HG03469 (cell line): ENCODE measurements at regions not wholly inside any gene's neighbourhood (a gene's known extent, or its start where the extent isn't known, plus 50 kb on each side); places are given as distances from the start of the nearest gene placed in this dataset.
A peak's percentile ranks its signal among the peaks of the same experiment; 100 is the strongest.
"Not testable (repeated sequence)": the region's sequence is repeated elsewhere in the genome, so short reads cannot be mapped to it uniquely, and the experiment has no call there.

Experiments
- ATAC-seq: cut with Tn5 transposase; IDR thresholded peaks from one replicate; pipeline ENCODE4 v1.9.1; 2021; ENCODE audit warnings: mild to moderate bottlenecking, moderate library complexity, moderate number of reproducible peaks; ENCODE audit not compliant: unreplicated experiment

GRCh38 chr2:13332060-13332459 is 615.3 kb downstream of the TRIB2 start:
- ATAC-seq, result no peak

GRCh38 chr2:13334071-13334470 is 617.3 kb downstream of the TRIB2 start:
- ATAC-seq, result not testable (repeated sequence)

- ATAC-seq, result no peak
These were observed 617.8 kb downstream of the TRIB2 start for GRCh38 chr2:13334545-13334944.

GRCh38 chr2:13335862-13336535 is 619.3 kb downstream of the TRIB2 start:
- ATAC-seq, result no peak

- ATAC-seq, result no peak
These were observed 634.3 kb downstream of the TRIB2 start for GRCh38 chr2:13351068-13351467.

- no peak for ATAC-seq
These were observed 636.3 kb downstream of the TRIB2 start for GRCh38 chr2:13353083-13353482.

- ATAC-seq, result no peak
These were observed 637.3 kb downstream of the TRIB2 start for GRCh38 chr2:13354031-13354430.

- not testable (repeated sequence) for ATAC-seq
These were observed 665.2 kb downstream of the TRIB2 start for GRCh38 chr2:13381928-13382327.

- not testable (repeated sequence) for ATAC-seq
These were observed 672.4 kb downstream of the TRIB2 start for GRCh38 chr2:13389172-13389571.

GRCh38 chr2:13390676-13391075 is 673.9 kb downstream of the TRIB2 start:
- ATAC-seq, result no peak

GRCh38 chr2:13401312-13401711 is 684.6 kb downstream of the TRIB2 start:
- ATAC-seq, result no peak

- no peak for ATAC-seq
These were observed 697.3 kb downstream of the TRIB2 start for GRCh38 chr2:13413989-13414388.

- no peak for ATAC-seq
These were observed 698.2 kb downstream of the TRIB2 start for GRCh38 chr2:13414897-13415296.

GRCh38 chr2:13433954-13434353 is 717.2 kb downstream of the TRIB2 start:
- ATAC-seq, result no peak

- ATAC-seq, result not testable (repeated sequence)
These were observed 727.0 kb downstream of the TRIB2 start for GRCh38 chr2:13443554-13444261.

GRCh38 chr2:13462464-13462863 is 745.7 kb downstream of the TRIB2 start:
- ATAC-seq, result no peak

GRCh38 chr2:13466076-13466475 is 749.3 kb downstream of the TRIB2 start:
- no peak for ATAC-seq

- ATAC-seq, result no peak
These were observed 757.8 kb downstream of the TRIB2 start for GRCh38 chr2:13474538-13474937.

GRCh38 chr2:13480057-13480456 is 763.3 kb downstream of the TRIB2 start:
- peak; percentile 84 for ATAC-seq

- no peak for ATAC-seq
These were observed 764.5 kb downstream of the TRIB2 start for GRCh38 chr2:13481201-13481600.

- ATAC-seq, result no peak
These were observed 768.5 kb downstream of the TRIB2 start for GRCh38 chr2:13485256-13485655.

GRCh38 chr2:13488965-13489364 is 772.2 kb downstream of the TRIB2 start:
- ATAC-seq, result no peak
